GM23338 (cell line): ENCODE measurements at regions not wholly inside any gene's neighbourhood (a gene's known extent, or its start where the extent isn't known, plus 50 kb on each side); places are given as distances from the start of the nearest gene placed in this dataset.

ENCODE experiments used
- ATAC-seq: fragments of 200-7000 bp; cut with Tn5 transposase; 3 replicates; pipeline ENCODE4 v1.9.1; 2020
- DNase-seq: peaks from one replicate; pipeline ENCODE4 v3.0.0-alpha.2; 2015; ENCODE audit warnings: low spot score
- H2AFZ ChIP-seq: fragments of 200-600 bp; sonication (generic); 2 replicates; pipeline ENCODE4 v1.8.0; 2016; ENCODE audit warnings: antibody characterized with exemption, mild to moderate bottlenecking, moderate library complexity
- H3F3A ChIP-seq: fragments of 200-600 bp; sonication (generic); replicated peaks from 2 replicates; pipeline ENCODE4 v1.8.0; 2017; ENCODE audit warnings: antibody characterized with exemption, mixed run types, low read depth
- H3K27ac ChIP-seq: fragments of 200-600 bp; sonication (generic); 2 replicates; pipeline ENCODE4 v1.6.1; 2016; ENCODE audit warnings: low read depth
- H3K27me3 ChIP-seq: fragments of 200-600 bp; sonication (generic); 2 replicates; pipeline ENCODE4 v1.8.0; 2016; ENCODE audit warnings: mild to moderate bottlenecking, mixed run types, moderate library complexity; ENCODE audit not compliant: insufficient read depth
- H3K36me3 ChIP-seq: fragments of 200-600 bp; sonication (generic); 2 replicates; pipeline ENCODE4 v1.8.0; 2016; ENCODE audit warnings: mild to moderate bottlenecking; ENCODE audit not compliant: insufficient read depth
- H3K4me1 ChIP-seq: fragments of 200-600 bp; sonication (generic); 2 replicates; pipeline ENCODE4 v1.8.0; 2016; ENCODE audit warnings: mild to moderate bottlenecking, moderate library complexity; ENCODE audit not compliant: insufficient read depth
- H3K4me2 ChIP-seq: fragments of 200-600 bp; sonication (generic); 2 replicates; pipeline ENCODE4 v1.7.1; 2017; ENCODE audit warnings: mixed run types
- H3K4me3 ChIP-seq: fragments of 200-600 bp; sonication (generic); 2 replicates; pipeline ENCODE4 v1.6.1; 2016; ENCODE audit warnings: mixed run types
- H3K79me2 ChIP-seq: fragments of 200-600 bp; sonication (generic); replicated peaks from 2 replicates; pipeline ENCODE4 v1.8.0; 2017; ENCODE audit warnings: mild to moderate bottlenecking; ENCODE audit not compliant: insufficient read depth
- H3K9me2 ChIP-seq: fragments of 200-600 bp; sonication (generic); 2 replicates; pipeline ENCODE4 v1.8.0; 2017; ENCODE audit not compliant: insufficient read depth
- H4K20me1 ChIP-seq: fragments of 200-600 bp; sonication (generic); replicated peaks from 2 replicates; pipeline ENCODE4 v1.8.0; 2017; ENCODE audit warnings: mild to moderate bottlenecking; ENCODE audit not compliant: insufficient read depth
- H3K27ac Mint-ChIP-seq: 2 replicates; pipeline ENCODE4 v1.8.0; 2020; ENCODE audit warnings: inconsistent platforms, mild to moderate bottlenecking, moderate library complexity, mixed read lengths
- H3K27me3 Mint-ChIP-seq: 3 replicates; pipeline ENCODE4 v1.8.0; 2022; ENCODE audit warnings: low read depth, mild to moderate bottlenecking, moderate library complexity, mixed read lengths, inconsistent platforms; ENCODE audit not compliant: insufficient read depth, poor library complexity
- H3K36me3 Mint-ChIP-seq: 3 replicates; pipeline ENCODE4 v1.8.0; 2021; ENCODE audit warnings: low read depth, mild to moderate bottlenecking, inconsistent platforms, moderate library complexity, mixed read lengths
- H3K4me1 Mint-ChIP-seq: 3 replicates; pipeline ENCODE4 v1.8.0; 2020; ENCODE audit warnings: mild to moderate bottlenecking, inconsistent platforms, mixed read lengths
- H3K4me3 Mint-ChIP-seq: 3 replicates; pipeline ENCODE4 v1.8.0; 2021; ENCODE audit warnings: moderate library complexity, mild to moderate bottlenecking, inconsistent platforms, mixed read lengths
- H3K9me3 Mint-ChIP-seq: 3 replicates; pipeline ENCODE4 v1.8.0; 2020; ENCODE audit warnings: moderate library complexity, mild to moderate bottlenecking, inconsistent platforms, mixed read lengths
- CREB1 ChIP-seq: fragments of 250-450 bp; sonication (Bioruptor Pico); IDR thresholded peaks from 2 replicates; pipeline ENCODE4 v1.5.0; 2020; ENCODE audit warnings: low read depth, mild to moderate bottlenecking, moderate library complexity
- CTCF ChIP-seq, 2 experiments: fragments of 200-600 bp in 1 of 2; sonication (generic) in 1 of 2; conservative IDR thresholded peaks; 2 replicates each; pipeline versions ENCODE4 v1.5.1 to v1.6.1; 2016 to 2017; ENCODE audit warnings: antibody characterized with exemption in 2 of 2, low read depth in 2 of 2, mild to moderate bottlenecking in 2 of 2, moderate library complexity in 1 of 2
- EZH2 ChIP-seq: fragments of 200-600 bp; sonication (generic); IDR thresholded peaks from one replicate; pipeline ENCODE4 v1.8.0; 2017; ENCODE audit warnings: antibody characterized with exemption, mild to moderate bottlenecking, low read depth; ENCODE audit not compliant: unreplicated experiment
- EZH2phosphoT487 ChIP-seq: fragments of 200-600 bp; sonication (generic); IDR thresholded peaks from one replicate; pipeline ENCODE4 v1.8.1; 2018; ENCODE audit warnings: antibody characterized with exemption; ENCODE audit not compliant: unreplicated experiment
- NANOG ChIP-seq: IDR thresholded peaks from 2 replicates; pipeline ENCODE4 v1.6.1; 2016; ENCODE audit warnings: antibody characterized with exemption, borderline replicate concordance
- POLR2AphosphoS5 ChIP-seq: IDR thresholded peaks from 2 replicates; pipeline ENCODE4 v1.6.1; 2016; ENCODE audit warnings: antibody characterized with exemption, low read depth
- REST ChIP-seq: IDR thresholded peaks from one replicate; pipeline ENCODE4 v1.6.1; 2018; ENCODE audit warnings: antibody characterized with exemption; ENCODE audit not compliant: unreplicated experiment
- STAT1 ChIP-seq: IDR thresholded peaks from one replicate; pipeline ENCODE4 v1.6.1; 2016; ENCODE audit warnings: antibody characterized with exemption; ENCODE audit not compliant: unreplicated experiment
- ZNF114 ChIP-seq: fragments of 250-450 bp; sonication (Bioruptor Pico); IDR thresholded peaks from 2 replicates; pipeline ENCODE4 v1.5.0; 2020; ENCODE audit warnings: mild to moderate bottlenecking, moderate library complexity
- ZNF331 ChIP-seq: fragments of 250-450 bp; sonication (Bioruptor Pico); IDR thresholded peaks from 2 replicates; pipeline ENCODE4 v1.5.0; 2020; ENCODE audit warnings: low read depth, mild to moderate bottlenecking, moderate library complexity

GRCh38 chr3:127395663-127396355 is 108.0 kb upstream of the PRR20G start:
- Histone ChIP-seq H3K9me2 (no peaks in the 10 kb centered on the region), H3K4me2 (peak overlapping the region; percentile 69), H3F3A (no peaks in the 10 kb centered on the region), H3K27ac (no peak overlapping the region), H2AFZ (peak overlapping the region; percentile 77; the same call in 1 of the 2 replicates), H4K20me1 (no peaks in the 10 kb centered on the region), H3K4me3 (peak overlapping the region; percentile 31), H3K79me2 (no peaks in the 10 kb centered on the region), H3K4me1 (peaks cover 21% of the 10 kb centered on the region; the same call in 1 of the 2 replicates), H3K36me3 (no peaks in the 10 kb centered on the region), H3K27me3 (no peaks in the 10 kb centered on the region)
- H3K27ac Mint-ChIP-seq = no peak overlapping the region
- H3K27me3 Mint-ChIP-seq = peaks cover 9% of the 10 kb centered on the region
- H3K9me3 Mint-ChIP-seq = peaks cover 3% of the 10 kb centered on the region; the same call in 1 of the 3 replicates
- ATAC-seq (peak; percentile 59), DNase-seq (peak; percentile 36)
- no peaks in the 10 kb centered on the region; the same call in 2 of the 3 replicates for H3K36me3 Mint-ChIP-seq
- H3K4me3 Mint-ChIP-seq = peak overlapping the region; percentile 31; the same call in 2 of the 3 replicates
- H3K4me1 Mint-ChIP-seq = peaks cover 30% of the 10 kb centered on the region
- TF ChIP-seq ZNF331 (CRISPR knock-in tag) (no peak), STAT1 (no peak), CTCF (conservative IDR thresholded peaks at IDR 0.05; ENCODE audit: low read depth in 2 of 2) (no peak), NANOG (no peak), REST (no peak)

- no peaks in the 10 kb centered on the region; the same call in 2 of the 3 replicates for H3K36me3 Mint-ChIP-seq
- no peak overlapping the region for H3K27ac Mint-ChIP-seq
- no peaks in the 10 kb centered on the region for H3K79me2 ChIP-seq
- DNase-seq = no peak
- H3K4me2 ChIP-seq = peak overlapping the region; percentile 69; the same call in 1 of the 2 replicates
- H2AFZ ChIP-seq = no peak overlapping the region
- no peaks in the 10 kb centered on the region for H4K20me1 ChIP-seq
- no peaks in the 10 kb centered on the region for H3K9me2 ChIP-seq
- H3K4me3 ChIP-seq = no peak overlapping the region
- no peaks in the 10 kb centered on the region for H3K36me3 ChIP-seq
- peaks cover 8% of the 10 kb centered on the region for H3K27me3 Mint-ChIP-seq
- no peaks in the 10 kb centered on the region for H3K27me3 ChIP-seq
- no peak overlapping the region for H3K4me3 Mint-ChIP-seq
- ATAC-seq = no peak; the same call in 2 of the 3 replicates
- no peaks in the 10 kb centered on the region for H3K9me3 Mint-ChIP-seq
- no peaks in the 10 kb centered on the region for H3F3A ChIP-seq
- H3K27ac ChIP-seq = no peak overlapping the region
- H3K4me1 ChIP-seq = peaks cover 21% of the 10 kb centered on the region; the same call in 1 of the 2 replicates
- H3K4me1 Mint-ChIP-seq = peaks cover 30% of the 10 kb centered on the region
- TF ChIP-seq CTCF (conservative IDR thresholded peaks at IDR 0.05; ENCODE audit: low read depth in 2 of 2) (no peak), STAT1 (no peak), NANOG (no peak), POLR2AphosphoS5 (no peak), EZH2phosphoT487 (no peak), ZNF114 (CRISPR knock-in tag) (no peak), REST (no peak), CREB1 (CRISPR knock-in tag) (no peak), EZH2 (no peak)
Measured at GRCh38 chr3:127394984-127395662, 107.3 kb upstream of the PRR20G start.
